ENCODE measurements at regions not wholly inside any gene's neighbourhood (a gene's known extent, or its start where the extent isn't known, plus 50 kb on each side); places are given as distances from the start of the nearest gene placed in this dataset.
"Not testable (repeated sequence)": the region's sequence is repeated elsewhere in the genome, so short reads cannot be mapped to it uniquely, and the experiment has no call there.

DNA sequence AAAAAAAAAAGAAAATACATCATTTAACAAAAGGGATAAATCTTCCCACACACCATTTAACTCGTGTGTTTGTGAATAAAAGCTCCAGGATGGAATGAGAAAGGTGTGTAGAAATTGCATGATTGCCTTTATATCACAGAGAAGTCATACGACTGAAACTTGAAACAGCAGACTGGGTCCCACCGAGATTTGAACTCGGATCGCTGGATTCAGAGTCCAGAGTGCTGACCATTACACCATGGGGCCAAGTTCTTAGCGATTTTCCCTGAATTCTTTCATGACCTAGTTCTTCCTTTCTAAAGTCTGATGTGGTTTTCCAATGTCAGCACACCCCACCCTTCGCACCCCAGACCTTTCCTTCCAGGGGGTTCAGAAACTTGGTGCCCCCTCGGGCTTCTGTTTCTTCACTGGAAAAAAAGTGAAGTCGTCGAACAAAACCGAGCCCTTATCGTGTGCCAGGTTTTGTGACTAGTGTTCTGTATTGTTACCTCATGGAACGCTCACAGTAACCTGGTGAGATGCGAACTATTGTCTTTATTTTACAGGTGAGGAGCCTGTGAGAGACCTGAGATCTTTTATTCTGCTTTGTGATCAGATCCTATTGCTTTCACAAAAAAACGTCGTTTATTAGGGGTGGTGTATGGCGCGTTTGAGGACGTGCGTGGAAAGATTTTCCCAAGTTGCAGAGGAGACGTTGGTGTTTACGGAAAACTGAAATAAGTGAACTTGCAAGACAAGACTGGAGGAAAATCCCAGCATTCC lies 120.8 kb downstream of the OR2B2 start:
- peak overlapping the region; percentile 85 for H3K4me3 Mint-ChIP-seq
- H3K4me1 Mint-ChIP-seq: peaks cover 36% of the 10 kb centered on the region
- peaks cover 13% of the 10 kb centered on the region for H3K27me3 Mint-ChIP-seq
- peak overlapping the region; percentile 60 for H3K27ac Mint-ChIP-seq
- POLR2A ChIA-PET: interaction anchor here (0.5 kb wide), 1 partner anchor 73 kb away, joined by 3 read pairs; no protein-coding TSS in a partner anchor
- no peaks in the 10 kb centered on the region for H3K36me3 Mint-ChIP-seq
- no peak for DNase-seq
- no peaks in the 10 kb centered on the region for H3K9me3 Mint-ChIP-seq
- ATAC-seq (ENCODE audit: low read depth): no peak

DNA sequence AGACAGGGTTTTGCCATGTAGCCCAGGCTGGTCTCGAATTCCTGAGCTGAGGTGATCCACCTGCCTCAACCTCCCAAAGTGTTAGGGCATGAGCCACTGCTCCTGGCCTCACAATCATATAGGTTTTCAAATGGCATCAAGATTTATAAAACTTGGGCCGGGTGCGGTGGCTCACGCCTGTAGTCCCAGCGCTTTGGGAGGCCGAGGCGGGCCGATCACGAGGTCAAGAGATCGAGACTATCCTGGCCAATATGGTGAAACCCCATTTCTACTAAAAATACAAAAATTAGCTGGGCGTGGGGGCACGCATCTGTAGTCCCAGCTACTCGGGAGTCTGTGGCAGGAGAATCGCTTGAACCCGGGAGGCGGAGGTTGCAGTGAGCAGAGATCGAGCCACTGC lies 123.8 kb downstream of the OR2B2 start:
- POLR2A ChIA-PET; H3K4me3 Mint-ChIP-seq; DNase-seq; H3K27ac Mint-ChIP-seq; ATAC-seq (ENCODE audit: low read depth); H3K36me3 Mint-ChIP-seq; H3K9me3 Mint-ChIP-seq: not testable (repeated sequence)
- H3K27me3 Mint-ChIP-seq: peaks cover 17% of the 10 kb centered on the region
- H3K4me1 Mint-ChIP-seq: peaks cover 21% of the 10 kb centered on the region

DNA sequence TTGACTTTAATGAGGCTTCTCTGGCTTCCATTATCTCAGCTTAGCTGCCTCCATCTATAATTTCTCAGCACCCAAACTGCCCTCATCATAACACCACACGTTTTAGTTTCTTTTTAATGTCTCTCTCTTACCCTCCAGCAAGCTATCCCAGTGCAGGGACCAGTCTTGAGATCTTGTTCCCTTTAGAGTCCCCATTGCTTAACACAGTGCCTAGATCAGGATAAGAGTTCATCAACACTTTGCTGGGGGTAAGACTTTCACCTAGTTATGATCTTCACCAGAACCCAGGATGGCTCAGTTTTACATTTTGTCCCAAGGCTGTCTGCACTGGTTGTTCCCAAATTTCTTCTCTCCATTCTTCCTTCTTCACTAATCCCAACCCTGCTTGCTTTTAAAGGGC lies 126.1 kb downstream of the OR2B2 start:
- DNase-seq: no peak
- Mint-ChIP-seq H3K4me3 (no peak overlapping the region), H3K36me3 (no peaks in the 10 kb centered on the region), H3K4me1 (no peaks in the 10 kb centered on the region), H3K27me3 (peaks cover 13% of the 10 kb centered on the region), H3K27ac (no peak overlapping the region), H3K9me3 (no peaks in the 10 kb centered on the region)
- no peak for ATAC-seq (ENCODE audit: low read depth)
- POLR2A ChIA-PET: no interaction called here

DNA sequence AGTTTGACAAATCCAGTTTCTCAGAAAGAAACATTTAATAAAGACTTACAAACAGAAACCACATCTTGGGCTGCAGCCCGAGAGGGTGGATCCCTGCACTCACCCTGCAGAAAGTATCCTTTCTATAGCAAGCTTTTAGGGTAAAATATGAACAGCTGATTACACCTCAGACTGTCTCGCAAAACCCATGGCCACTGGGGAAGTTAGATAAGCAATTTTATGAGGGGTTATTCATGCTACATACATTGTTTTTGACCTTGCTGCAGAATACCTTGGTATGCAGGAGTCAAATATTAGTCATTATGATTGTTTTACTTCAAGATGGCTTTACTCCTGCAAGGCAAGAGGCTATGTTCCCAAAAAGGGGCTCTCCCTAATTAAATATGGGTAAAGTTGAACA lies 126.9 kb downstream of the OR2B2 start:
- no peaks in the 10 kb centered on the region for H3K4me1 Mint-ChIP-seq
- peaks cover 13% of the 10 kb centered on the region for H3K27me3 Mint-ChIP-seq
- H3K9me3 Mint-ChIP-seq: no peaks in the 10 kb centered on the region
- H3K36me3 Mint-ChIP-seq: no peaks in the 10 kb centered on the region
- no peak for DNase-seq
- H3K4me3 Mint-ChIP-seq: no peak overlapping the region
- ATAC-seq (ENCODE audit: low read depth): no peak
- no peak overlapping the region for H3K27ac Mint-ChIP-seq
- POLR2A ChIA-PET: no interaction called here

DNA sequence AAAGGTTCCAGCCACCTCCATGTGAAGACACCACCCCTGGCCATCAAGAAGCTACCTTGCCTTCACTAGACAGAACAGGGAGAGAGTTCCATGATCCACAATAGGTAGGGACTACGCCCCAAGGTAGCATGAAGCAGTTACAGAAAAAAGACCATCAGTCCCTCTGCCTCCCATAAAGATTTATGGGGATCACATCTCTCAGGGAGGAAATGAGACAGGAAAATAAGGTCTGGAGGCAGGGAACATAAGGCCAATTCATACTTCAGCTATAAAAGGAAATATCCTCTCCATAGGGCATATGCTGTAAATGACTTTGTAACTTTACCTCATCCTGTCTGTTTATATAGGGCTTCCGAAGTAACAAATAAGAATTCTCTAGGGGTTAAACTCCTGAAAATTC lies 129.4 kb downstream of the OR2B2 start:
- DNase-seq: no peak
- POLR2A ChIA-PET: no interaction called here
- no peak for ATAC-seq (ENCODE audit: low read depth)
- no peak overlapping the region for H3K4me3 Mint-ChIP-seq
- H3K4me1 Mint-ChIP-seq: no peaks in the 10 kb centered on the region
- peaks cover 19% of the 10 kb centered on the region for H3K27me3 Mint-ChIP-seq
- H3K27ac Mint-ChIP-seq: no peak overlapping the region
- H3K36me3 Mint-ChIP-seq: no peaks in the 10 kb centered on the region
- no peaks in the 10 kb centered on the region for H3K9me3 Mint-ChIP-seq

DNA sequence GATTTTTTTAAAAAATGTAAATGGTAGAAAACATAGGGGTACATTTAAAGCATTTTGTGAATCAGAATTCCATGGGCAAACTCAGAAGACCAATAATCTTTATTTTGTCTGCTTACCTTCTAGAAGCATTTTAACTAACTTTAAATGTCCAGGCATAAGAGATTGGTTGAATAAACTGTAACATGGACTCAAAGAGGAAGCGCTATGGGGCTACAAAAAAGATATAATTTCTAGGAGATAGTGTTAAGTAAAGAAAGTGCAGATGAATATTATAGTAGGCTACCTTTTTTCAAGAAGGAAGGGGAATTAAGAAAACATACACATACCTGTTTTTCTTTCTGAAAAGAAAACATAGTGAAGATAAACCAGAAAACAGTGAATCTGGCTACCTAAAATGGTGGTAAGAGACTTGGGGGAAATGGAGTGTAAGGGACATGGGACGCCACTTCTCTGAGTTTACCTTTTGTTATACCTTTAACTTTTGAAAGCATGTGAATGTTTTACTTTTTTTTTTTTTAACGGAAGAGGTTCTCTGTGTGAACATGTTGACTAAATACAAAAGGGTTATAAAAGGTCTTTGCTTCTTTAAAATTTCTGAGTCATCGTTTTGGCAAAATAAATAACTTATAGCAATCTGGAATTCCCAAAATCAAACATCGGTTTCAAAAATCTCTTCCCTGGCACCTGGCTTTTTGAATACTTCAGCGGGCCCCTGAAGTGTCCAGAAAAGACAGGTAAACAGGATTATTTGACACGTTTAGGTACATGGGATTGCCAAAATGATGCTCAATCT lies 133.4 kb downstream of the OR2B2 start:
- Mint-ChIP-seq H3K4me3 (no peak overlapping the region), H3K9me3 (no peaks in the 10 kb centered on the region), H3K27me3 (peaks cover 26% of the 10 kb centered on the region), H3K4me1 (no peaks in the 10 kb centered on the region), H3K27ac (no peak overlapping the region), H3K36me3 (no peaks in the 10 kb centered on the region)
- DNase-seq: no peak
- ATAC-seq (ENCODE audit: low read depth): no peak
- POLR2A ChIA-PET: no interaction called here

DNA sequence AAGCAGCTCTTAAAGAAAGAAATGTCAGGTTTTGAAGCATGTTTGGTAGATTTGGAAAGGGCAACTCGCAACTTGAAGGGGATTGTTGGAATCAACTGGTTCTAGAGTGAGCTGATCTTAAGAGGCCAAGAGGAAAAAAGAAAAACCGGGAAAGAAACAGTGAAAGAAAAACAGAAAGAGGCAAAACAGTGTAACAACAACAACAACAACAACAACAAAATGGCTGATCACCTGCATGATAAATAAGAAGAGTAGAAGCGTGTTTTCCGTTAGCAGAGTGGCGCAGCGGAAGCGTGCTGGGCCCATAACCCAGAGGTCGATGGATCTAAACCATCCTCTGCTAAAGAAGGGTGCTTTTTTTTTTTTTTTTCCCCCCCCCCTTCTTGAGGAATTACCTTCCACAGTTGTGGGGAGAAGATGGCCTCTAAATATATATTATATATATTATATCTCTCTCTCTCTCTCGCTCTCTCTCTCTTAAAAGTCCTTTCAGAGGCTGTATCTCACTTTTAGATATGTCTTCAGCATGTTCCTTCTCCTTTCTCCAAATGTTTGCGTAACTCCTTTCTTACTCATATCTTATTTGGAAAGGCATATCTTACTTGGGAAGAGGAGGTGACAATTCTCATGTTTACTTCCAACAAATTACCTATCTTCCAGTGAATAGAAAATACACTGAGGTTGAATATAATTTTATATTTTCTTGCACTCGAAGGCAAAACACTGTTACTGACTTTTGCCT lies 134.4 kb downstream of the OR2B2 start:
- Mint-ChIP-seq H3K9me3 (no peaks in the 10 kb centered on the region), H3K27me3 (peaks cover 29% of the 10 kb centered on the region), H3K4me1 (no peaks in the 10 kb centered on the region), H3K36me3 (no peaks in the 10 kb centered on the region), H3K4me3 (no peak overlapping the region), H3K27ac (no peak overlapping the region)
- DNase-seq: no peak
- ATAC-seq (ENCODE audit: low read depth): no peak
- POLR2A ChIA-PET: no interaction called here

DNA sequence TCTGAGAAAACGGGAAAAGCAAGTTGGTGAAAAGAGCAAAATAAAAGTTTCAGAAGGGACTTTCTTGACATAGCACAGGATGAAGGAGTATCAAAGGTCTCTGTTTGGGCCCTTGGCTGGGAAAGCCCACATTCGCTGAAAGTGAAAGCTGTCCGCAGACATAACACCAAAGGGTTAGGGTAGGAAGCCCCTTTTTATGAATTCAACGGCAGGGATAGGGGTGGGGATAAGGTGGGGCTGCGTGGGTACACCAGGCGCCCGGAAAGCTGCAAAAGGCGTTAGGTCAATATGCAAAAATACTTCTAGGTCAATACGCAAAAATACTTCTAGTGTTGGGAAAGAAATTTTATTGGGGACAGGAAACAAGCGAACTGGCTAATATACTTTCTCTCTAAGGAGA lies 135.1 kb downstream of the OR2B2 start:
- Mint-ChIP-seq H3K27ac (no peak overlapping the region), H3K27me3 (peaks cover 31% of the 10 kb centered on the region), H3K36me3 (no peaks in the 10 kb centered on the region), H3K4me1 (peaks cover 4% of the 10 kb centered on the region), H3K9me3 (no peaks in the 10 kb centered on the region), H3K4me3 (no peak overlapping the region)
- no peak for DNase-seq
- POLR2A ChIA-PET: no interaction called here
- no peak for ATAC-seq (ENCODE audit: low read depth)

DNA sequence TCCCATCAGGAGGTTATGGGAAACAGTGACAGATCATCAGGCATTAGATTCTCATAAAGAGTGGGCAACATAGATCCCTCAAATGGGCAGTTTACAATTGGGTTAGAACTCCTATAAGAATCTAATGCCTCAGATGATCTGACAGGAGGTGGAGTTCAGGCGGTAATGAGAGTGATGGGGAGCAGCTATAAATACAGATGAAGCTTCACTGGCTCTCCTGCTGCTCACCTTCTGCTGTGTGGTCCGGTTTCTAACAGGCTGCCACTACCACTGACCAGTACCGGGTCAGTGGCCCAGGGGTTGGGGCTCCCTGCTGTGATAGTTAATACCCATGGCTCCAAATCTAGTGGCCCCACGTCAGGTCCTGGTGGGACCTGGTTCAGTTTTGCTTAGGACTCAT lies 135.7 kb downstream of the OR2B2 start:
- Mint-ChIP-seq H3K4me1 (peaks cover 7% of the 10 kb centered on the region), H3K27ac (no peak overlapping the region), H3K4me3 (no peak overlapping the region), H3K9me3 (no peaks in the 10 kb centered on the region), H3K36me3 (no peaks in the 10 kb centered on the region), H3K27me3 (peaks cover 32% of the 10 kb centered on the region)
- POLR2A ChIA-PET: interaction anchor here (0.6 kb wide), 1 partner anchor 600 kb away, joined by 5 read pairs; no protein-coding TSS in a partner anchor
- ATAC-seq (ENCODE audit: low read depth) (no peak), DNase-seq (no peak)

DNA sequence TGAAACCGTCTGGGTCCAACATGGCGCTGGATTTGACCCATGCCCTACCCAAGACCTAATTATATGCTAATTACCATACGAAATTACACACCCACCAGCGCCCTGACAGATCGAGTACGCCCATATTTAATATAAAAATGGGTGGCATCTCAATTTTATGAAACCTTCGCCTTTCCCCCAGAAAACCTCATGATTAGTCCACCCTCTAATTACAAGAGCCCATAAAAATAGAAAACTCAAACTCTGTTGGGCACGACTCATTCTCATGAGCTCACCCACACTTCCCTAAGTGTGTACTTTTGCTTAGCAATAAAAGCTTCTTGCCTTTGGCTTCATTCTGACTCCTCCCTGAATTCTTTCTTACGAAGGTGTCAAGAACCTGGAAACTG lies 136.4 kb downstream of the OR2B2 start:
- peaks cover 39% of the 10 kb centered on the region for H3K27me3 Mint-ChIP-seq
- no peaks in the 10 kb centered on the region for H3K9me3 Mint-ChIP-seq
- H3K4me1 Mint-ChIP-seq: peaks cover 13% of the 10 kb centered on the region
- H3K27ac Mint-ChIP-seq: no peak overlapping the region
- H3K36me3 Mint-ChIP-seq: no peaks in the 10 kb centered on the region
- H3K4me3 Mint-ChIP-seq: no peak overlapping the region
- POLR2A ChIA-PET: interaction anchor here (0.6 kb wide), 1 partner anchor 599 kb away, joined by 5 read pairs; no protein-coding TSS in a partner anchor
- ATAC-seq (ENCODE audit: low read depth) (no peak), DNase-seq (no peak)

DNA sequence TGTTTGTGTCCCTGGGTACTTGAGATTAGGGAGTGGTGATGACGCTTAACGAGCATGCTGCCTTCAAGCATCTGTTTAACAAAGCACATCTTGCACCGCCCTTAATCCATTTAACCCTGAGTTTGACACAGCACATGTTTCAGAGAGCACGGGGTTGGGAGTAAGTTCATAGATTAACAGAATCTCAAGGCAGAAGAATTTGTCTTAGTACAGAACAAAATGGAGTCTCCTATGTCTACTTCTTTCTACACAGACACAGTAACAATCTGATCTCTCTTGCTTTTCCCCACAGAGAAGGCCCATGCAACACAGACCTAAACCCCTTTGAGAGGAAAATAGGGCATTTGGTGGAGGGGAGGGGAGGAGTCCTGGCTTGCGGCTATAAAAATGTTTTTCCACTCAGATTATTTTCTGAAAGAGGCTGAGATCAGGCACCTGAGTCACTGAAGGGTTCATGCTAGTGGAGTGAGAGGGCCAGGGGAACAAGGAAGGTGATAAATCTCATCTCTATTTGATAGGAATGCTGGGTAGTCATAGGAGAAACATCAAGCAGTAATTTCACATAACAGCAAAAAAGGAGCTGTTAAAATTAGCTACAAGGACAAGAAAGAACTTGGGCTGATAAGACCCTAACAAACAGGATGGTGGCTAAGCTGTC lies 136.9 kb downstream of the OR2B2 start:
- DNase-seq; H3K36me3 Mint-ChIP-seq; H3K4me3 Mint-ChIP-seq; POLR2A ChIA-PET; H3K27ac Mint-ChIP-seq; ATAC-seq (ENCODE audit: low read depth); H3K9me3 Mint-ChIP-seq: not testable (repeated sequence)
- peaks cover 43% of the 10 kb centered on the region for H3K27me3 Mint-ChIP-seq
- peaks cover 13% of the 10 kb centered on the region for H3K4me1 Mint-ChIP-seq

DNA sequence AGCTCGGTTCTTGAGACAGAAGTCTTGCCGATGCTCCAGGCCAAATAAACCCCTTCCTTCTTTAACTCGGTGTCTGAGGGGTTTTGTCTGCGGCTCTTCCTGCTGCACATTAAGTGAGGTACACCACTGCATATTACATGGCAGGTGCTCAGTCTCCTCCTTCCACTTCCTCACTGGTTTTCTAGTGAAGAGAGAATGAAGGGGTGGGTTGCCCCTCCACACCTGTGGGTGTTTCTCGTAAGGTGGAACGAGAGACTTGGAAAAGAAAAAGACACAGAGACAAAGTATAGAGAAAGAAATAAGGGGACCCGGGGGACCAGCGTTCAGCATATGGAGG lies 138.0 kb downstream of the OR2B2 start:
- H3K27me3 Mint-ChIP-seq: peaks cover 45% of the 10 kb centered on the region
- H3K4me3 Mint-ChIP-seq; DNase-seq; ATAC-seq (ENCODE audit: low read depth); H3K27ac Mint-ChIP-seq; H3K36me3 Mint-ChIP-seq; H3K9me3 Mint-ChIP-seq; POLR2A ChIA-PET: not testable (repeated sequence)
- H3K4me1 Mint-ChIP-seq: peaks cover 13% of the 10 kb centered on the region

DNA sequence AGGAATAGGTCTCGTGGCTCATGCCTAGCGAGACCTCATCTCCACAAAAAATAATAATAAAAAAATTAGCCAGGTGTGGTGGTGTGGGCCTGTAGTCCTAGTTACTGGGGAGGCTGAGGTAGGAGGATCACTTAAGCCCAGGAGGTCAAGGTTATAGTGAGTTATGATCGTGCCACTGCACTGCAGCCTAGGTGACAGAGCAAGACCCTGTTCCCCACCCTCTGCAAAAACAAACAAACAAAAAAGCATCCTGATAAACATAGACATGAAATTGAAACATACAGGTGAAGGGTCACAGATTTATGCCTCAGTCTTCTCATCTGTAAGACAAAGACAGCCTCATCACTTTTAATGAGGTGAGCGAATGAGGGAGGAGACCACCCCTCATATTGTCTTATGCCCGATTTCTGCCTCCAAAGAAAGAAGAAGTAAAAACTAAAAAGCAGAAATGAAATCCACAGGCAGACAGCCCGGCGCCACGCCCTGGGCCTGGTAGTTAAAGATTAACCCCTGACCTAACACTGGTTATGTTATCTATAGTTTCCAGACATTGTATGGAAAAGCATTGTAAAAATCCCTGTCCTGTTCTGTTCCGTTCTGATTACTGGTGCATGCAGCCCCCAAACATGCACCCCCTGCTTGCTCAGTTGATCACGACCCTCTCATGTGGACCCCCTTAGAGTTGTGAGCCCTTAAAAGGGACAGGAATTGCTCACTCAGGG lies 138.5 kb downstream of the OR2B2 start:
- ATAC-seq (ENCODE audit: low read depth); H3K27ac Mint-ChIP-seq; POLR2A ChIA-PET; H3K36me3 Mint-ChIP-seq; H3K4me3 Mint-ChIP-seq; DNase-seq; H3K9me3 Mint-ChIP-seq: not testable (repeated sequence)
- Mint-ChIP-seq H3K27me3 (peaks cover 41% of the 10 kb centered on the region), H3K4me1 (peaks cover 13% of the 10 kb centered on the region)

All from activated naive CD8-positive, alpha-beta T cell treated with anti-CD3 and anti-CD28 coated beads, Interleukin-2, amount 10 ng/mL, durations not matched to agents 7 days and 5 days (primary cell).